ENCODE measurements at regions not wholly inside any gene's neighbourhood (a gene's known extent, or its start where the extent isn't known, plus 50 kb on each side); places are given as distances from the start of the nearest gene placed in this dataset.

- no peak for DNase-seq
Observed at GRCh38 chr10:4568086-4568485, 257.9 kb upstream of the AKR1E2 start.

DNA sequence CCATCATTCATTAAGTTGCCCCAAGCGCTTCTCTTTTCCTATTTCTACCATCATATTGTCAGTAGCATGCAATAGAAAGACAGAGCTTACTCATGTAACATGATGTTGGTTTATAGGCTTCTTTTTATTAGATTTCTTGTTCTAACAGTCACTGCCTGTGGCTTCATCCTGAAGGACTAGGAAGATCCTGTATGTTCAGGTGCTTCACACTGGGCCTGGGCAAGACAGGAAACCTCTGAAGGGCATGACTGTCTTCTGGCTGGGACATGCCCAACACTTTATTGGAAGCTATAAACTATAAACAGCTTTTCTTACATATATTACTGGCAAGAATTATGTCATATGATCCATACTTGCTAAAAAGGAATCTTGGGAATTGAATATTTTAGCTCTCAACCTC, 258.4 kb upstream of the AKR1E2 start:
- no peak for DNase-seq

DNA sequence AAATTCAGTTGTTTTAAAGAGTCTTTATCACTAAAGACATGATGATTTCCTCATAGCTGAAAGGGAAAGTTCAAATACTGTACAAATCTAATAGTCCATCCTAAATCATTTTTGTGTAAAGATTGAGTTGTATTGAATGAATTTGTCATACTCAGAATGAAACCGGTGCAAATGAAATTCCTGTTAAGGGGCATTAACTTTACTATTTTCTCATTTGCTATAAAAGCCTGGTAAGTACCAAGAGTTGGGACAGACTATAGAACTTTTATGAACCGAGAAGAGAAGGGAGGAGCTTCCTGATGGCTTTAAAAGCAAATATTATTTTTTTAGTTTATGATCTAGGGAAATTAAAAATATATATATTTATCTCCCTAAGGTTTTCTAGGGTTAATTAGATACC, 260.0 kb upstream of the AKR1E2 start:
- DNase-seq: no peak

DNA sequence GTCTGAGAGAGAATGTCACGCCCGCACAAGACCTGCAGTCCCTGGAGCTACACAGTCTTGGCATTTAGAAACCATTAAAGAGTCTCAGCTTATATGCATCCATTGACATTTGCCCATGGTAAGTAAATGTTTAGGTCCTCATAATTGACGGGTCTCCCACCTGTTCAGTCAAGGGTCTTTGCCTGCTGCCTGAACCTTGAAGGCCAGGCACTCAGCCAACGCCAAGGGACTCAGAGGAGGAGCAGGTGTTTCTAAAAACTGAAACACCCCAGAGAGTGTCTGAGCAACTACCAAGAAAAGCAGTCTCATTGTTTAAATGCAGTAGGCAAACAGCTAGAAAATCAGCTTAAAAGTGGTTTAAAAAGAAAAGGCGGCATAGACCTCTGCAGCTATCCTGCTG, 264.7 kb upstream of the AKR1E2 start:
- DNase-seq: no peak

DNA sequence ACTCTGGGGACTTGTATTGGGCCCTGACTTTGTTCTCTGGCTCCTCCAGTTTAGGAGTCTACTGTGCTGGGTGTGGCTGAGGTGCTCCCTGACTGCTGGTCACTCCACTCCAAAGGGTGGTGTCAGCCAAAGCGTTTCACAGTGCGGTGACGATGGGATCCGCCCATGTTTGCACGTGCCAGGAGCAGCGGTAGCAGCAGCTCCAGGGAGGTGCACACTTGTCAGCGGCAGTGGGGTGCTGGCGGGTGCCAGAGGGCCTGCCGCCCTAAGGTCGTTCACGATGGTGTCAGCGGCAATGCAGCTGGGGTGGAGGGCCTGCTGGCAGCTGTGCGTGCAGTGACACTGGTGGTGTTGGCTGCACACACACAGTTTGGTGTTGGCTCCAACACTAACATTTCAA, 268.5 kb upstream of the AKR1E2 start:
- no peak for DNase-seq

DNA sequence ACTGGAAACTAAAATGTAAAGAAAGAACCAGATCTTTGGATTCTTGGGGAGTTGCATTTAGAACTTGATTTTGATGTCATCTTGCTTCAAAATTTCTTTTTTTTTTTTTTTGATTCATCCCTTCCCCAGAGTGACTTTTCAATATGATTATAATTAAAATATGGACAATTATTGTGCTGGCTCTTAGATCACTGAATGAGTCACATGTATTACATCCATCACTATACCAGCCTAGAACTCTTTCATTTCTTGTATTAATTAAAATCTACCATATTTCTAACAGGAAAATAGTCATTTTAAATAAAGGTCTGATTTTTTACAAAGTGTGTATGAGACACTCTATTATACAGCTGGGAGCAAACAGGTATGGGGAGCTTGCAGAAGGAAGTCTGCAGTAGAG, 269.5 kb upstream of the AKR1E2 start:
- DNase-seq: no peak

GRCh38 chr10:4555920-4556319, 270.1 kb upstream of the AKR1E2 start:
- no peak for DNase-seq

GRCh38 chr10:4549139-4549653, 276.8 kb upstream of the AKR1E2 start:
- no peak for DNase-seq

DNA sequence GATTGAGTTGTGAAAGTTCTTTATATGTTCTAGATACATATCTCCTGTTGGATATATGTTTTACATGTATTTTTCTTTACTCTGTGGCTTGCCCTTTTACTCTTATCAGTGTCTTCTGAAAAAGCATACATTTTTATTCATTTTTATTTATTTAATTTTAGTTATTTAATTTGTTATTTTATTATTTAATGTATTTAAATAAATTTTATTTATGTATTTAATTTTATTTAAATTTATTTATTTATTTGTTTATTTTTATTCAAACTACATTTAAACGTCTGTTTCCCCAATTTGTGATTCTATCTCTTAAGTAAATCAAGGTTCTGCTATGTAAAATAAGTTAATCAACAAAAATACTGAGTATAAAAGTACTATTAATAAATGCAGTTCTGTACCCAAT, 279.1 kb upstream of the AKR1E2 start:
- no peak for DNase-seq

DNA sequence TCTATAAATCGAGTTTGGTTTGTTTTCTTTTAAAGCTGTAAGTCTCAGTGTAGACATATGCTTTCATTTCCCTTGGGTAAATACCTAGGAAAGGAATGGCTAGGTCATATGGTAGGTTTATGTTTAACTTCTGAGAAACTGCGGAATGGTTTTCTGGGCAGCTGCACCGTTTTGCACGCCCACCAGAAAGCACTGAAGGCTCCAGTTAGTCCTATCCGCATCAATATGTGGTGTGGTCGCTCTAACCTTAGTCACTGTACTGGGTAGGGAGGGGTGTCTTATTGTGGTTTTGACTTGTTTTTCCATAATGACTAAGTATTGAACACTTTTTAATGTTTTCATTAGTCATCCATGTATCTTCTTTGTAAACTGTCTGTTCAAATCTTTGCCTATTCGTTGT, 279.5 kb upstream of the AKR1E2 start:
- DNase-seq: no peak

- no peak for DNase-seq
Observed at GRCh38 chr10:4545062-4545461, 280.9 kb upstream of the AKR1E2 start.

DNA sequence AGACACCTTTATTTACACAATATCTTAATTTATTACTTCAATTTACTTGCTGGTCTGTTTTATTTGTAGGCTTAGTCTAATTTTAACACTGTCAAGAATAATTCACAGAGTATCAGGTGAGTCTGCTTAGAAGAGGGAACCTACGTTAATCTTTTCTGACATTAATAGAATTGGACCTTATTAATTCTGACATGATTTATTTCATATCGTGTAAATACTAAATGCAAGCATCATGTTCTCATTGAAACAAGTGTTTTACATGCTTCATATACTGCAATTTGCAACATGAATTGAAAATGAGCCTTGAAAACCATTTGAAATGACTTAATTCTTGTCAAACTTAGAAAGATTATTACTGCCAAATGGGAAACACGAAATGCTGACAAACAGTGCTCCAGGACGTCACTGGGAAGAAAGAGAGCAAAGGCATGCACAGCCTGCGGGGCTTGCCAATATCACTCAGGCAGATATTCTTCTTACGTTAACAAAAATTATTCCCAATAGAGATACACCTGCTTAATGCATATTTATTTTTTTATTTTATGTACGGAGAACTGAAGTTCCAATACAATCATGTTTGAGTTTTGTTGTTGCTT, 282.0 kb upstream of the AKR1E2 start:
- DNase-seq: no peak

- no peak for DNase-seq
Observed at GRCh38 chr10:4541292-4541691, 284.7 kb upstream of the AKR1E2 start.

DNA sequence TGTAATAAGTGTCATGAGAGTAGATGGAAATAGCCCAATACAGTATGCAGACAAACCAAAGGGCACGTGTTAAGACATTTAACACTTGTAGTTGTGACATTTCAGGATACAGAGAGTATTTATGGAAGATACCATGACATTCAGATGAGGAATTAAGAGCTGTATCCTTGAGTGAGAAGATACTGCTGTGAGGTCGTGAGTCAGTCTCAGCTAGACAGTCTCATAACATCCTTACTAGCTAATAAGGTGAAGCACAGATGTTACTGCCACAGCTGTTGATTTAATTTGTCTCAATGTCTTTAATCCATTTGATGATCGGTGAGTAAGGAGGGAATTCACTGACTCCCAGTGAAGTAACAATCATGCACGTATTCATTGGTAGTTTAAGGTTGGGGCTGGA, 288.0 kb upstream of the AKR1E2 start:
- no peak for DNase-seq

DNA sequence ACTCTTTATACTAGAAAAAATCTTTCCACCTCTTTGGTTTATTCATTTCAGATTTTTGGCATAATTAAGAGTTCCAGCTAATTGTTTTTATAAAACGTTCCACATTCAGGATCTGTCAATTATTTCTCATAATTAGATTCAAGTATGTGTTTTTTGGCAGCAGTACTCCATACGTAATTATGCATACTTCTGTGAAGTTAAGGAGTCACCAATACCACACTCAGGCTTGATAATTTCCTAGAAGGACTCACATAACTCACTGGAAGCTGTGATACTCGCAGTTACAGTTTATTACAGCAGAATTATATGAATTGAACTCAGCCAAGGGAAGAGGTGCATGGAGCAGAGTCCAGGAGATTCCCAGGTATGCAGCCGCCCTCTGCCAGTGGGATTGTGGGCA, 290.5 kb upstream of the AKR1E2 start:
- no peak for DNase-seq

DNA sequence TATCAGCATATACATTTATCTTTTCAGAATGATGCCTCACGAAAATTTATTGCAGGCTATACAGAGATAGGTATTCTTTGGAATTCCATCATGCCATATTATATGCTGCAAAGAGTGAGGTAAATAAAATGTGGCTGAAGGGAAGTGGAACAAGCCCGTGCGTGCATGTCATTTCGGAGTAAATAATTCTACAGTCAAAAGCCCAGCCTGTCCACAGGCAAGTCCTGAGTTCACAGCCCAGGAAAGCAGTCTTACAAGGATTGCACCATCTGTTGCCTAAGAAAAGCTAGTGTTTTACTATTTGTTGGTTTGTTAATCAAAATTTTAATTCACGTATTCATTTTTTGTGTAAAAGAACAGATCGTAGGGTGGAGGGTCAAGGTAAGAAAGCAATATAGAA, 292.4 kb upstream of the AKR1E2 start:
- no peak for DNase-seq

- no peak for DNase-seq
Observed at GRCh38 chr10:4532976-4533375, 293.0 kb upstream of the AKR1E2 start.

GRCh38 chr10:4532467-4532866, 293.5 kb upstream of the AKR1E2 start:
- DNase-seq: no peak

DNA sequence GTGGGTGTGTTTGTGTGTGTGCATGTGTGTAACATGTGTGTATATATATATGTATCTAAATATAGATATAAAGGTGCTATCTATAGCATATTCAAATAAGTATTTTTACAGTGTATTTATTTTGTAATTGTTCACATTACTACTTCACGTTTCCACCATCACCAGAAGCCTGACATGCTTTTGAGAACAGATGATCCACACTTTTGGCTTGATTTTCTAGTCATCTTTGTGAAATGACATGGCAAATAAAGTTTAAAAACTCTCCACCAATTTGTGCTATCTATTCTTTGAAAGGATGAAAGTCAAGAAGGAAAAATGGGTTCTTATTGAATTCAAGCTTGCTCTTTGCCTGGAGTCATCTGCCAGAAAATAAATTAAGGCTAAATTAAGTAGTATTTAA, 294.0 kb upstream of the AKR1E2 start:
- DNase-seq: no peak

- no peak for DNase-seq
Observed at GRCh38 chr10:4529266-4529665, 296.7 kb upstream of the AKR1E2 start.

DNA sequence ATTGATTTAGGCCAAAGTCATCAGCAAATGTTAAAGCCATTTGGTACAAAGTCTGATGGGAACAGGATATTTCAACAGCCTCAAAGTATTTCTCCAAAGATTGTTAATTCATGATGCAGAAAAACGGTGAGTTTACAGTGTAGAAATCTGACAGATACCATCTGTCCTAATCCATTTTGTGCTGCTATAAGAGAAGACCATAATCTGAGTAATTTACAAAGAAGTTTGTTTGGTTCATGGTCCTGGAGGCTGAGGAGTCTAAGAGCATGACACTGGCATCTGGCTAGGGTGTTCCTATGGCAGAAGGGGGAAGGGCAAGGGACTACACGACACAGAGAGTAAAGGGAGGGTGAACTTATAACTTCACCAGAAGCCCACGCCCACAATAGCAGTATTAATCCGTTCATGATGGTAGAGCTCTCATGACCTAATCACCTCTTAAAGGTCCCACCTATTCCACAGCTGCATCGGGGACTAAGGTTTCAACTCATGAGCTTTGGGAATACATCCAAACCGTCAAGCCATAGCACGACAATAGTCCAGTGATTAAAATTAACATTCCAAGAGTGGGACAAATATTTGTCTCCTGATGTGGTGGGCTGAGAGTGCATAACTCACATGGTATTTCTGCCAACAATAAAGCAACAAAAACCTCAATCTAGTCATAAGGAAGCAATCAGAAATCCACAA, 298.6 kb upstream of the AKR1E2 start:
- DNase-seq: no peak

DNA sequence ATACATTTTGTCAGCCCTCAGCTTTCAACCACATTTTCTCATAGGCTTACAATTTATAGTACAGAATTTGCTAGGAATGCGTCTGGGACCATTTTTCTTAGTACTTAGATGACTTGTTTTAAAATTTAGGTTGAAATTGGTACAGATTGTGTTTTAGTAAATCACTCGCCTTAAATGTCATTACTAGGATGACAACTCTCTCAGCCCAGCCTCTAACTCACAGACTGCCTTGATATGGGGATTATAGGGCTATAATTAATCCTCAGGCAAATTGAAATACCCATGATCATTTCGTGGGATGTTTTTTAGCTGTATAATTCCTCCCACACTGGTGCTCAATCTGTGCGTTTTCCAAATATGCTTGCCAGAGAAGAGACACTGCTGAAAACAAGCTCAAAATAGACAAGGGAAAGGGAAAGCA, 299.7 kb upstream of the AKR1E2 start:
- DNase-seq: no peak

GRCh38 chr10:4525103-4525502, 300.9 kb upstream of the AKR1E2 start:
- DNase-seq: no peak

DNA sequence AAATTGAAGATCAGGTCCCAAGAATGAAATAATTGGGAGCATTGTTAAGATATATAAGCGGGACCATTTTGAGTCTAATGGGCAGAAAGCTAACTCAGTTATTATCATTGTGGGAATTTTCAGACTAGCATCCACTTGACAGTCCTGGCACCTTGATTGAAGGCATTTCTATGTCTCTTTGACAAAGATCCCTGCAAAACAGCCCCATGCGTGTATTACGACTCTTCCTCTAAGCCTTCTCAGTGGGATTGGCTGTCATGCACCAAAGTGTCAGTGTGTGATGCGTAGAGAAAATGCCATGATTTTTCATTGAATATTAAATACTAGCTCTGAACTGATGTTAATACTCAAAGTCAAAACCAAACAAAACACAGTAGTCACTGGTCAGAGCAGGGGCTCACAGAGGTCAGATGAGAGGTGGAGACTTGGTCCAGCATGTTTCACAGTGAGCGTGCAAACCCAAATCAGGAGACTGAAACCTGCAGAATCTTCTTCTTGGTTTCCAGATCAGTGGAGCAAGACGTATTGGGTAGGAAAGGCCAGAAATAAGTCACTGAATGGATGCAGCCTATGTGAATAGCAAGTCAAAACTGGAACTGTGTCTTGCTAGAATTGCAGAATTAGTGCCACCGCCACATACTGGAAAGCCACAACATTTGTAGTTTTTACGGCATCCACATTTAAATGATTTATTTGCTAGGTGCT, 303.6 kb upstream of the AKR1E2 start:
- no peak for DNase-seq
